ENCODE measurements at regions not wholly inside any gene's neighbourhood (a gene's known extent, or its start where the extent isn't known, plus 50 kb on each side); places are given as distances from the start of the nearest gene placed in this dataset.

DNA sequence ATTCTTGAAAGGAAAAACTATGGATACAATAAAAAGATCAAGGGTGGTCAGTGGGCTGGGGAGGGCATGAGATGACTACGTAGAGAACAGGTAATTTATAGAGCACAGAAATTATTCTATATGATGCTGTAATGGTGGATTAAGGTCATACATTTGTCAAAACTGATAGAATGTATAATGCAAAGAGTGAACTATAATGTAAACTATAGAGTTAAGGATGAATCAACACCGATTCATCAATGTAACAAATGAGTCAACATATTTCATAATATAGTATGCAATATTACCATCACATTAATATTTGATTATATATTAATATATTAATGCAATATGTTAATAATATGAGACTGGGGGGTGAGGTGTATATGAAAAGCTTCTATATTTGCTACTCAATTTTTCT is 555.6 kb upstream of the POT1 start:
- Histone ChIP-seq H3K79me2 (ENCODE audit: control insufficient read depth, insufficient read depth, low read length) (no peaks in the 10 kb centered on the region), H3K4me1 (replicated peaks in 1 of 2; ENCODE audit: control insufficient read depth in 2 of 2, insufficient read depth in 2 of 2, low read length in 2 of 2) (no peaks in the 10 kb centered on the region), H3K9ac (ENCODE audit: insufficient read depth in 1 of 2, low read depth in 2 of 2, low read length in 2 of 2) (no peak overlapping the region), H3K4me3 (no peak overlapping the region), H3K27ac (ENCODE audit: extremely low read depth, low read depth, low read length) (no peak overlapping the region), H2AFZ (ENCODE audit: low read depth, low read length) (no peak overlapping the region), H4K20me1 (replicated peaks; ENCODE audit: control insufficient read depth, insufficient read depth, low read length) (no peaks in the 10 kb centered on the region), H3K9me3 (replicated peaks; ENCODE audit: control insufficient read depth, insufficient read depth, low read depth, low read length) (no peaks in the 10 kb centered on the region), H3K36me3 (ENCODE audit: control insufficient read depth, insufficient read depth, low read length) (no peaks in the 10 kb centered on the region), H3K4me2 (ENCODE audit: insufficient read depth, low read length) (no peak overlapping the region), H3K9me1 (ENCODE audit: control insufficient read depth, insufficient read depth, low read length) (no peaks in the 10 kb centered on the region), H3K27me3 (ENCODE audit: control insufficient read depth in 2 of 2, insufficient read depth in 2 of 2, low read length in 2 of 2) (no peaks in the 10 kb centered on the region)
- TF ChIP-seq ZNF184 (CRISPR knock-in tag; IDR thresholded peaks at IDR 0.05) = no peak
- no peak for TF ChIP-seq ZNF507 (tag; conservative IDR thresholded peaks at IDR 0.05)
- TF ChIP-seq, protein P1, sequence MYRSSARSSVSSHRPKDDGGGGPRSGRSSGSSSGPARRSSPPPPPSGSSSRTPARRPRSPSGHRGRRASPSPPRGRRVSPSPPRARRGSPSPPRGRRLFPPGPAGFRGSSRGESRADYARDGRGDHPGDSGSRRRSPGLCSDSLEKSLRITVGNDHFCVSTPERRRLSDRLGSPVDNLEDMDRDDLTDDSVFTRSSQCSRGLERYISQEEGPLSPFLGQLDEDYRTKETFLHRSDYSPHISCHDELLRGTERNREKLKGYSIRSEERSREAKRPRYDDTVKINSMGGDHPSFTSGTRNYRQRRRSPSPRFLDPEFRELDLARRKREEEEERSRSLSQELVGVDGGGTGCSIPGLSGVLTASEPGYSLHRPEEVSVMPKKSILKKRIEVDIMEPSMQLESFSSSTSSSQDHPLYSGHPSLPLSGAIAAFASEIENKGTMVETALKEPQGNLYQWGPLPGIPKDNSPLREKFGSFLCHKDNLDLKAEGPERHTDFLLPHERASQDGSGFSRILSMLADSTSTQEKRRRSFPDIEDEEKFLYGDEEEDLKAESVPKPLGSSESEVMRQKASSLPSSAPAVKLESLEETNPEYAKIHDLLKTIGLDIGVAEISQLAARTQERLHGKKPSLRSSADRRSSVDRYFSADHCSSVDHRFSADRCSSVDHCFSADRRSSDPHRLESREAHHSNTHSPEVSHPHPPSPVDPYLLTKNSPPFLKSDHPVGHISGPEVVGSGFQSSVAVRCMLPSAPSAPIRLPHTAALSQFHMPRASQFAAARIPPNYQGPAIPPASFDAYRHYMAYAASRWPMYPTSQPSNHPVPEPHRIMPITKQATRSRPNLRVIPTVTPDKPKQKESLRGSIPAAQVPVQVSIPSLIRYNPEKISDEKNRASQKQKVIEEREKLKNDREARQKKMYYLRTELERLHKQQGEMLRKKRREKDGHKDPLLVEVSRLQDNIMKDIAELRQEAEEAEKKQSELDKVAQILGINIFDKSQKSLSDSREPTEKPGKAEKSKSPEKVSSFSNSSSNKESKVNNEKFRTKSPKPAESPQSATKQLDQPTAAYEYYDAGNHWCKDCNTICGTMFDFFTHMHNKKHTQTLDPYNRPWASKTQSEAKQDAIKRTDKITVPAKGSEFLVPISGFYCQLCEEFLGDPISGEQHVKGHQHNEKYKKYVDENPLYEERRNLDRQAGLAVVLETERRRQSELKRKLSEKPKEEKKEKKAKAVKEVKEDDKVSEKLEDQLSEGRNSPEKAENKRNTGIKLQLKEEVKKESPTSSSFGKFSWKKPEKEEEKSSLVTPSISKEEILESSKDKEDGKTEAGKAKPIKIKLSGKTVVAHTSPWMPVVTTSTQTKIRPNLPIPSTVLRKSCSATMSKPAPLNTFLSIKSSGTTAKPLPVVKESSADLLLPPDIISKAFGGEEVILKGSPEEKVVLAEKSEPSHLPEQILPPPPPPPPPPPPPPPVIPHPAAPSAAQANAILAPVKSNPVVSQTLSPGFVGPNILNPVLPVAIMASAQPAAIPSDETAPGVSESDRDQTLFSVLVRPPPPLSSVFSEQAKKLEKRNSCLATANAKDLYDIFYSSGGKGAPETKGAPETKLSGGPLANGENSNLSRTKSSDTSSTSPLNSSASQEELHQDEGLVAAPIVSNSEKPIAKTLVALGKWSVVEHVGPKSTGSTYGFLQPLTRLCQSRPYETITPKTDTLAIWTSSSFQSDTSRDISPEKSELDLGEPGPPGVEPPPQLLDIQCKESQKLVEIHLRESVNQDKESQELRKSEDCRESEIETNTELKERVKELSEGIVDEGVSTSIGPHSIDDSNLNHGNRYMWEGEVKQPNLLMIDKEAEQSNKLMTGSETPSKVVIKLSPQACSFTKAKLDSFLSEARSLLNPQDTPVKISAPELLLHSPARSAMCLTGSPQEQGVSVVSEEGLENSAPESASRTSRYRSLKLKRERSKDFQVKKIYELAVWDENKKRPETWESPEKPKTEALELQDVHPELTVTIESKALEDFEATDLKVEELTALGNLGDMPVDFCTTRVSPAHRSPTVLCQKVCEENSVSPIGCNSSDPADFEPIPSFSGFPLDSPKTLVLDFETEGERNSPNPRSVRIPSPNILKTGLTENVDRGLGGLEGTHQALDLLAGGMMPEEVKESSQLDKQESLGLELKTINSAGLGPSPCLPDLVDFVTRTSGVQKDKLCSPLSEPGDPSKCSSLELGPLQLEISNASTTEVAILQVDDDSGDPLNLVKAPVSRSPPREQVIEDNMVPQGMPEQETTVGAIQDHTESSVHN (IDR thresholded peaks at IDR 0.05; ENCODE audit: borderline replicate concordance in 1 of 2, low read depth in 1 of 2) = no peak
- TF ChIP-seq, protein P2, sequence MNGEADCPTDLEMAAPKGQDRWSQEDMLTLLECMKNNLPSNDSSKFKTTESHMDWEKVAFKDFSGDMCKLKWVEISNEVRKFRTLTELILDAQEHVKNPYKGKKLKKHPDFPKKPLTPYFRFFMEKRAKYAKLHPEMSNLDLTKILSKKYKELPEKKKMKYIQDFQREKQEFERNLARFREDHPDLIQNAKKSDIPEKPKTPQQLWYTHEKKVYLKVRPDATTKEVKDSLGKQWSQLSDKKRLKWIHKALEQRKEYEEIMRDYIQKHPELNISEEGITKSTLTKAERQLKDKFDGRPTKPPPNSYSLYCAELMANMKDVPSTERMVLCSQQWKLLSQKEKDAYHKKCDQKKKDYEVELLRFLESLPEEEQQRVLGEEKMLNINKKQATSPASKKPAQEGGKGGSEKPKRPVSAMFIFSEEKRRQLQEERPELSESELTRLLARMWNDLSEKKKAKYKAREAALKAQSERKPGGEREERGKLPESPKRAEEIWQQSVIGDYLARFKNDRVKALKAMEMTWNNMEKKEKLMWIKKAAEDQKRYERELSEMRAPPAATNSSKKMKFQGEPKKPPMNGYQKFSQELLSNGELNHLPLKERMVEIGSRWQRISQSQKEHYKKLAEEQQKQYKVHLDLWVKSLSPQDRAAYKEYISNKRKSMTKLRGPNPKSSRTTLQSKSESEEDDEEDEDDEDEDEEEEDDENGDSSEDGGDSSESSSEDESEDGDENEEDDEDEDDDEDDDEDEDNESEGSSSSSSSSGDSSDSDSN (IDR thresholded peaks at IDR 0.05; ENCODE audit: borderline replicate concordance in 1 of 2, low read depth in 2 of 2, low read length in 2 of 2) = no peak
- TF ChIP-seq HLTF (IDR thresholded peaks at IDR 0.05) = no peak
- TF ChIP-seq, protein P3, sequence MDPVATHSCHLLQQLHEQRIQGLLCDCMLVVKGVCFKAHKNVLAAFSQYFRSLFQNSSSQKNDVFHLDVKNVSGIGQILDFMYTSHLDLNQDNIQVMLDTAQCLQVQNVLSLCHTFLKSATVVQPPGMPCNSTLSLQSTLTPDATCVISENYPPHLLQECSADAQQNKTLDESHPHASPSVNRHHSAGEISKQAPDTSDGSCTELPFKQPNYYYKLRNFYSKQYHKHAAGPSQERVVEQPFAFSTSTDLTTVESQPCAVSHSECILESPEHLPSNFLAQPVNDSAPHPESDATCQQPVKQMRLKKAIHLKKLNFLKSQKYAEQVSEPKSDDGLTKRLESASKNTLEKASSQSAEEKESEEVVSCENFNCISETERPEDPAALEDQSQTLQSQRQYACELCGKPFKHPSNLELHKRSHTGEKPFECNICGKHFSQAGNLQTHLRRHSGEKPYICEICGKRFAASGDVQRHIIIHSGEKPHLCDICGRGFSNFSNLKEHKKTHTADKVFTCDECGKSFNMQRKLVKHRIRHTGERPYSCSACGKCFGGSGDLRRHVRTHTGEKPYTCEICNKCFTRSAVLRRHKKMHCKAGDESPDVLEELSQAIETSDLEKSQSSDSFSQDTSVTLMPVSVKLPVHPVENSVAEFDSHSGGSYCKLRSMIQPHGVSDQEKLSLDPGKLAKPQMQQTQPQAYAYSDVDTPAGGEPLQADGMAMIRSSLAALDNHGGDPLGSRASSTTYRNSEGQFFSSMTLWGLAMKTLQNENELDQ (CRISPR knock-in tag; IDR thresholded peaks at IDR 0.05; ENCODE audit: borderline replicate concordance) = no peak
- no peak for TF ChIP-seq ADNP (tag; IDR thresholded peaks at IDR 0.05)
- TF ChIP-seq ZNF445 (CRISPR knock-in tag; IDR thresholded peaks at IDR 0.05; ENCODE audit: low read depth) = no peak
- no peak for TF ChIP-seq DNMT1 (IDR thresholded peaks at IDR 0.05)
- TF ChIP-seq MED1 (CRISPR knock-in tag; IDR thresholded peaks at IDR 0.05; ENCODE audit: borderline replicate concordance) = no peak
- no peak for TF ChIP-seq ZNF263 (CRISPR knock-in tag; IDR thresholded peaks at IDR 0.05; ENCODE audit: borderline replicate concordance)
- FAIRE-seq = no peak
- ChIA-PET CTCF (ENCODE audit: low intra/inter-chr PET ratio) (no interaction called here), POLR2A (no interaction called here)
- intact Hi-C loops (cut with micrococcal nuclease) = no loop called here
- no peak for ATAC-seq
- 8% methylated on average over 2 of the region's 2 CpGs for WGBS (ENCODE audit: insufficient coverage, low coverage, missing lambda C conversion rate)
- DNase-seq (ENCODE audit: extremely low read depth in 1 of 4, low spot score in 3 of 4) = no peak
- in situ Hi-C loops (cut with MboI) = no loop called here
- BruUV-seq (replicated peaks) = no TSS peak
